Colonic mucosa (tissue), 4 donors: ENCODE measurements at regions not wholly inside any gene's neighbourhood (a gene's known extent, or its start where the extent isn't known, plus 50 kb on each side); places are given as distances from the start of the nearest gene placed in this dataset.

Source experiments
- DNase-seq: peaks from one replicate; pipeline ENCODE4 v3.0.0-alpha.2; 2020
- H3K27ac ChIP-seq: fragments of 200-600 bp; one replicate; pipeline ENCODE4 v1.8.0; 2021
- H3K27me3 ChIP-seq: fragments of 200-600 bp; one replicate; pipeline ENCODE4 v1.8.0; 2021
- H3K36me3 ChIP-seq: fragments of 200-600 bp; one replicate; pipeline ENCODE4 v1.8.0; 2021
- H3K4me1 ChIP-seq: fragments of 200-600 bp; one replicate; pipeline ENCODE4 v1.8.0; 2021; ENCODE audit warnings: mild to moderate bottlenecking
- H3K4me3 ChIP-seq: fragments of 200-600 bp; one replicate; pipeline ENCODE4 v1.8.0; 2021
- H3K9ac ChIP-seq, 2 donors: one replicate each; pipeline ENCODE4 v1.7.0; 2013; ENCODE audit warnings: control low read depth in 2 of 2, low read depth in 2 of 2, low read length in 2 of 2
- H3K9me3 ChIP-seq: fragments of 200-600 bp; one replicate; pipeline ENCODE4 v1.8.0; 2021
- CTCF ChIP-seq: fragments of 200-600 bp; IDR thresholded peaks from one replicate; pipeline ENCODE4 v1.8.0; 2022; ENCODE audit warnings: antibody characterized with exemption, mild to moderate bottlenecking
- intact Hi-C: fragments of 100-400 bp; cut with DNase I; formaldehyde crosslinking; loops from one replicate; pipeline ENCODE4 v1.14.1; 2022
- donor health status: healthy.
- donor health status: DM: no; HTN: no; CAD: no.
- donor health status: DM: no; HTN: no; CAD: no.

DNA sequence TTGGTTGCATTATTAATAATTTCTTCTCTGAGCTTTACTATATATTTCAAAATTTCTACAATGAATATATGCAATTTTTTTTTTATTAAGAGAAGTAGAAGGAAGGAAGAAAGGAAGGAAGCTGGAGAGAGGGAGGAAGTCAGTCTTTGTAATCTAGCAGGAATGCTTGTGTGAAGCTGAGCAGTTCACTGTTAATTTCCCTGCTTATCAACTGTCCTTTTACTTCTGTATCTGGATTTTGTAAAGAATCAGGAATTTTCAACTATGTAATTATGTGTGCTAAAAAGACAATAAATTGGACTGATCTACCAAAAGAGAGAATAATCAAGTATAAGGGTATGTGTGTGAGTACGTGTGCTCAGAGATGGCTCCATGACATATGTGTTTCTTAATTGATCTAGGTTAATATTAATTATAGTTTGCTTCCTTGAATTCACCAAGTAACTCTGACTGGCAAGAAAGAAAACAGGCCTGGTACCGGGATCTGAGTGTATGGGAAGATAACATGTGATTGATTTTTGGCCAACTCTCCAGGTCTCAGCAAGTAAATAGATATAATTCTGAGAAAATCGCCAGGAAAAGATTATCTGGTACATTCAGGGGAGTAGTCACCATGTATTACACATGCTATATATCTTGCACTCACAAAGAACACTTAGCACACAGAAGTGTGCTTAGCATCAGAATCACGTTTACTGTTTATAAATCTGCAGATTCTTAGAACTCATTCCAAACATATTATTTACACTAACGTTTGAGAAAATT lies 1758.8 kb upstream of the WWC1 start:
- intact Hi-C loops = no loop called here

GRCh38 chr5:166535641-166536040 lies 1755.8 kb upstream of the WWC1 start:
- Histone ChIP-seq H3K9me3 (no peaks in the 10 kb centered on the region), H3K27ac (no peak overlapping the region), H3K36me3 (no peaks in the 10 kb centered on the region), H3K4me1 (no peaks in the 10 kb centered on the region), H3K4me3 (no peak overlapping the region), H3K27me3 (no peaks in the 10 kb centered on the region), H3K9ac (no peak overlapping the region)
- intact Hi-C loops = no loop called here
- DNase-seq = no peak
- no peak for TF ChIP-seq CTCF

More for the DNA sequence above, 1758.8 kb upstream of the WWC1 start:
- Histone ChIP-seq H3K4me3 (no peak overlapping the region), H3K27ac (no peak overlapping the region), H3K36me3 (no peaks in the 10 kb centered on the region), H3K27me3 (no peaks in the 10 kb centered on the region), H3K9me3 (no peaks in the 10 kb centered on the region), H3K9ac (no peak overlapping the region), H3K4me1 (no peaks in the 10 kb centered on the region)
- DNase-seq = no peak
- no peak for TF ChIP-seq CTCF

- TF ChIP-seq CTCF = no peak
- Histone ChIP-seq H3K36me3 (no peaks in the 10 kb centered on the region), H3K27me3 (no peaks in the 10 kb centered on the region), H3K9me3 (no peaks in the 10 kb centered on the region), H3K9ac (no peak overlapping the region), H3K4me1 (no peaks in the 10 kb centered on the region), H3K4me3 (no peak overlapping the region), H3K27ac (no peak overlapping the region)
- intact Hi-C loops = no loop called here
- DNase-seq = no peak
Observed at GRCh38 chr5:166540156-166540555, 1751.3 kb upstream of the WWC1 start.

GRCh38 chr5:166551384-166551783 lies 1740.1 kb upstream of the WWC1 start:
- H3K36me3 ChIP-seq = no peaks in the 10 kb centered on the region
- no peak overlapping the region for H3K9ac ChIP-seq
- no peak overlapping the region for H3K4me3 ChIP-seq
- no peaks in the 10 kb centered on the region for H3K27me3 ChIP-seq
- intact Hi-C loops = no loop called here
- no peaks in the 10 kb centered on the region for H3K9me3 ChIP-seq
- DNase-seq = no peak
- H3K4me1 ChIP-seq = no peaks in the 10 kb centered on the region
- TF ChIP-seq CTCF = no peak
- no peak overlapping the region for H3K27ac ChIP-seq

- H3K27ac ChIP-seq = no peak overlapping the region
- DNase-seq = no peak
- intact Hi-C loops = no loop called here
Observed at GRCh38 chr5:166553778-166554177, 1737.7 kb upstream of the WWC1 start.

More at GRCh38 chr5:166553778-166554177, 1737.7 kb upstream of the WWC1 start:
- H3K36me3 ChIP-seq = no peaks in the 10 kb centered on the region
- H3K9me3 ChIP-seq = no peaks in the 10 kb centered on the region
- H3K4me3 ChIP-seq = no peak overlapping the region
- H3K9ac ChIP-seq = no peak overlapping the region
- no peak for TF ChIP-seq CTCF
- H3K27me3 ChIP-seq = no peaks in the 10 kb centered on the region
- H3K4me1 ChIP-seq = no peaks in the 10 kb centered on the region
